HepG2 (cell line): ENCODE measurements at regions not wholly inside any gene's neighbourhood (a gene's known extent, or its start where the extent isn't known, plus 50 kb on each side); places are given as distances from the start of the nearest gene placed in this dataset.

Experiments used
- ESRRA ChIP-seq: sonication (generic); formaldehyde crosslinking; IDR thresholded peaks from 2 replicates; pipeline ENCODE4 v1.5.1; 2020; ENCODE audit warnings: mild to moderate bottlenecking, low read depth, missing genetic modification reagents
- FOXA1 ChIP-seq, 2 experiments: fragments of 450-650 bp in 1 of 2; sonication (generic) in 1 of 2; formaldehyde crosslinking in 1 of 2; IDR thresholded peaks; 2 replicates each; pipeline versions ENCODE4 v1.4.0 to v1.6.1; 2016 to 2020; ENCODE audit warnings: missing genetic modification reagents in 1 of 2
- FOXP1 ChIP-seq, 2 experiments: fragments of 450-650 bp in 1 of 2; IDR thresholded peaks; 2 replicates each; pipeline ENCODE4 v1.6.1; 2017 to 2018; ENCODE audit warnings: antibody characterized with exemption in 1 of 2
- JUNB ChIP-seq: sonication (generic); formaldehyde crosslinking; IDR thresholded peaks from 2 replicates; pipeline ENCODE4 v1.8.0; 2022; ENCODE audit warnings: missing genetic modification reagents, mild to moderate bottlenecking, borderline replicate concordance
- MEIS1 ChIP-seq: sonication (generic); formaldehyde crosslinking; IDR thresholded peaks from 2 replicates; pipeline ENCODE4 v1.9.0; 2021; ENCODE audit warnings: mild to moderate bottlenecking, missing genetic modification reagents, moderate library complexity, borderline replicate concordance
- RBFOX2 ChIP-seq: fragments of 200-400 bp; formaldehyde crosslinking; IDR thresholded peaks from 2 replicates; pipeline ENCODE4 v1.6.1; 2017; ENCODE audit warnings: low read depth, mild to moderate bottlenecking, low read length
- SATB2 ChIP-seq: sonication (generic); formaldehyde crosslinking; IDR thresholded peaks from 2 replicates; pipeline ENCODE4 v1.5.0; 2020; ENCODE audit warnings: missing genetic modification reagents
- SRSF4 ChIP-seq: fragments of 200-400 bp; formaldehyde crosslinking; IDR thresholded peaks from one replicate; pipeline ENCODE4 v1.6.1; 2018; ENCODE audit warnings: mild to moderate bottlenecking, low read depth, low read length, moderate library complexity; ENCODE audit not compliant: poor library complexity, severe bottlenecking
- TMF1 ChIP-seq: sonication (generic); formaldehyde crosslinking; IDR thresholded peaks from 2 replicates; pipeline ENCODE4 v1.8.1; 2022; ENCODE audit warnings: low read depth, missing genetic modification reagents
- ZFY ChIP-seq: sonication (generic); formaldehyde crosslinking; IDR thresholded peaks from 2 replicates; pipeline ENCODE4 v1.4.0; 2020; ENCODE audit warnings: missing genetic modification reagents
- ZNF333 ChIP-seq: sonication (generic); formaldehyde crosslinking; IDR thresholded peaks from 2 replicates; pipeline ENCODE4 v1.4.0; 2020; ENCODE audit warnings: mild to moderate bottlenecking, missing genetic modification reagents, borderline replicate concordance
- ZNF615 ChIP-seq: sonication (generic); formaldehyde crosslinking; IDR thresholded peaks from 2 replicates; pipeline ENCODE4 v1.5.0; 2020; ENCODE audit warnings: mild to moderate bottlenecking, missing genetic modification reagents, borderline replicate concordance
- ZNF792 ChIP-seq: IDR thresholded peaks from 2 replicates; pipeline ENCODE4 v1.6.1; 2016
- ZNF816 ChIP-seq: sonication (generic); formaldehyde crosslinking; IDR thresholded peaks from 2 replicates; pipeline ENCODE4 v1.8.0; 2022; ENCODE audit warnings: missing genetic modification reagents, mild to moderate bottlenecking, borderline replicate concordance
- ZSCAN12 ChIP-seq: sonication (generic); formaldehyde crosslinking; IDR thresholded peaks from 2 replicates; pipeline ENCODE4 v1.9.0; 2021; ENCODE audit warnings: mild to moderate bottlenecking, missing genetic modification reagents
- ZSCAN29 ChIP-seq: sonication (generic); formaldehyde crosslinking; conservative IDR thresholded peaks from 2 replicates; pipeline ENCODE4 v1.4.0; 2020; ENCODE audit warnings: mild to moderate bottlenecking, missing genetic modification reagents
- TF ChIP-seq, protein P1 (sequence below): sonication (generic); formaldehyde crosslinking; IDR thresholded peaks from 2 replicates; pipeline ENCODE4; 2020; ENCODE audit warnings: missing genetic modification reagents, mild to moderate bottlenecking, borderline replicate concordance
- TF ChIP-seq, protein P2 (sequence below): sonication (generic); formaldehyde crosslinking; IDR thresholded peaks from 2 replicates; pipeline ENCODE4 v1.4.0; 2020; ENCODE audit warnings: mild to moderate bottlenecking, missing genetic modification reagents
- TF ChIP-seq, protein P3 (sequence below): fragments of 450-650 bp; IDR thresholded peaks from 2 replicates; pipeline ENCODE4 v1.6.1; 2017; ENCODE audit warnings: mild to moderate bottlenecking
- TF ChIP-seq, protein P4 (sequence below): IDR thresholded peaks from 2 replicates; pipeline ENCODE4 v1.6.1; 2016; ENCODE audit warnings: low read depth, borderline replicate concordance
- TF ChIP-seq, protein P5 (sequence below): sonication (generic); formaldehyde crosslinking; IDR thresholded peaks from 2 replicates; pipeline ENCODE4 v1.8.0; 2022; ENCODE audit warnings: missing genetic modification reagents, mild to moderate bottlenecking, inconsistent platforms, borderline replicate concordance

DNA sequence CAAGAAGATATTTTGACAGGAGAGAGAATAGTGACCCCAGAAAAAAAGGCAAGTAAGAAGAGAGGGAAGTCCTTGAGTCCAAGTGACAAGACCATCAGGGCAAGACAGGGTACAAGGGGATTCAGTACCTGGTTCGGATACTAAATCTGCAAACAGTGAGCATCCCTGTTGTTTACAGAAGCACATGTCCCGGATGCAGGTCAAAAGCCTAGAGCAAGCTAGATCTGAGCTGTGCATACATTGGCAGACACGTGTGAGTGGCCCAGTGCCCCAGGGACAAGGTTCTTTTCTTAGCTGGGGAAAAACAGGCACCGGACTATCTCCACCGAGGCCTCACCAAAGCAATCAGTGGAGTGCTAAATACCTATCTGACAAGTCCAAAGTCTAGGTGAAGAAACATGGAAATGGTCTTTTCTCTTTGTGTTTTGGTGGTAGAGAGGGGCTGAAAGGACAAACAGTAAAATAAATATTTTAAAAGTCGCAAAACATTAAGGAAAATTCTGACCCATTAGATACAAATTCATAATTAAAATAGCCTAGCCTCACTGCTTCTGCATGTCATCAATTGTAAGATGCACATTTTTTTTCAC, 165.2 kb downstream of the SUCLG1 start (continued):
- TF ChIP-seq, protein P1, sequence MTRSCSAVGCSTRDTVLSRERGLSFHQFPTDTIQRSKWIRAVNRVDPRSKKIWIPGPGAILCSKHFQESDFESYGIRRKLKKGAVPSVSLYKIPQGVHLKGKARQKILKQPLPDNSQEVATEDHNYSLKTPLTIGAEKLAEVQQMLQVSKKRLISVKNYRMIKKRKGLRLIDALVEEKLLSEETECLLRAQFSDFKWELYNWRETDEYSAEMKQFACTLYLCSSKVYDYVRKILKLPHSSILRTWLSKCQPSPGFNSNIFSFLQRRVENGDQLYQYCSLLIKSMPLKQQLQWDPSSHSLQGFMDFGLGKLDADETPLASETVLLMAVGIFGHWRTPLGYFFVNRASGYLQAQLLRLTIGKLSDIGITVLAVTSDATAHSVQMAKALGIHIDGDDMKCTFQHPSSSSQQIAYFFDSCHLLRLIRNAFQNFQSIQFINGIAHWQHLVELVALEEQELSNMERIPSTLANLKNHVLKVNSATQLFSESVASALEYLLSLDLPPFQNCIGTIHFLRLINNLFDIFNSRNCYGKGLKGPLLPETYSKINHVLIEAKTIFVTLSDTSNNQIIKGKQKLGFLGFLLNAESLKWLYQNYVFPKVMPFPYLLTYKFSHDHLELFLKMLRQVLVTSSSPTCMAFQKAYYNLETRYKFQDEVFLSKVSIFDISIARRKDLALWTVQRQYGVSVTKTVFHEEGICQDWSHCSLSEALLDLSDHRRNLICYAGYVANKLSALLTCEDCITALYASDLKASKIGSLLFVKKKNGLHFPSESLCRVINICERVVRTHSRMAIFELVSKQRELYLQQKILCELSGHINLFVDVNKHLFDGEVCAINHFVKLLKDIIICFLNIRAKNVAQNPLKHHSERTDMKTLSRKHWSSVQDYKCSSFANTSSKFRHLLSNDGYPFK: 0 out of 2 replicates have a peak, but pooled peaks have one; percentile 36
- TF ChIP-seq FOXP1 (IDR thresholded peaks at IDR 0.05) (peak; percentile 86), FOXP1 (CRISPR knock-in tag; IDR thresholded peaks at IDR 0.05) (peak; percentile 99), ZNF615 (CRISPR knock-in tag) (peak; percentile 82; the same call in 1 of the 2 replicates), ZNF333 (CRISPR knock-in tag) (no peak), FOXA1 (IDR thresholded peaks at IDR 0.05) (peak; percentile 85), FOXA1 (CRISPR knock-in tag; IDR thresholded peaks at IDR 0.05) (peak; percentile 98), ESRRA (peak; percentile 93), ZFY (CRISPR knock-in tag) (peak; percentile 70), RBFOX2 (no peak), ZNF792 (CRISPR knock-in tag) (peak; percentile 96), MEIS1 (CRISPR knock-in tag) (peak; percentile 95), SATB2 (CRISPR knock-in tag) (0 out of 2 replicates have a peak, but pooled peaks have one; percentile 45), TMF1 (CRISPR knock-in tag) (0 out of 2 replicates have a peak, but pooled peaks have one; percentile 69), ZSCAN12 (CRISPR knock-in tag) (no peak), ZNF816 (CRISPR knock-in tag) (no peak; the same call in 1 of the 2 replicates), SRSF4 (no peak), ZSCAN29 (CRISPR knock-in tag) (peak; percentile 94), JUNB (CRISPR knock-in tag) (no peak; the same call in 1 of the 2 replicates)
- TF ChIP-seq, protein P2, sequence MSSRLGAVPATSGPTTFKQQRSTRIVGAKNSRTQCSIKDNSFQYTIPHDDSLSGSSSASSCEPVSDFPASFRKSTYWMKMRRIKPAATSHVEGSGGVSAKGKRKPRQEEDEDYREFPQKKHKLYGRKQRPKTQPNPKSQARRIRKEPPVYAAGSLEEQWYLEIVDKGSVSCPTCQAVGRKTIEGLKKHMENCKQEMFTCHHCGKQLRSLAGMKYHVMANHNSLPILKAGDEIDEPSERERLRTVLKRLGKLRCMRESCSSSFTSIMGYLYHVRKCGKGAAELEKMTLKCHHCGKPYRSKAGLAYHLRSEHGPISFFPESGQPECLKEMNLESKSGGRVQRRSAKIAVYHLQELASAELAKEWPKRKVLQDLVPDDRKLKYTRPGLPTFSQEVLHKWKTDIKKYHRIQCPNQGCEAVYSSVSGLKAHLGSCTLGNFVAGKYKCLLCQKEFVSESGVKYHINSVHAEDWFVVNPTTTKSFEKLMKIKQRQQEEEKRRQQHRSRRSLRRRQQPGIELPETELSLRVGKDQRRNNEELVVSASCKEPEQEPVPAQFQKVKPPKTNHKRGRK: peak; percentile 60; the same call in 1 of the 2 replicates
- TF ChIP-seq, protein P3, sequence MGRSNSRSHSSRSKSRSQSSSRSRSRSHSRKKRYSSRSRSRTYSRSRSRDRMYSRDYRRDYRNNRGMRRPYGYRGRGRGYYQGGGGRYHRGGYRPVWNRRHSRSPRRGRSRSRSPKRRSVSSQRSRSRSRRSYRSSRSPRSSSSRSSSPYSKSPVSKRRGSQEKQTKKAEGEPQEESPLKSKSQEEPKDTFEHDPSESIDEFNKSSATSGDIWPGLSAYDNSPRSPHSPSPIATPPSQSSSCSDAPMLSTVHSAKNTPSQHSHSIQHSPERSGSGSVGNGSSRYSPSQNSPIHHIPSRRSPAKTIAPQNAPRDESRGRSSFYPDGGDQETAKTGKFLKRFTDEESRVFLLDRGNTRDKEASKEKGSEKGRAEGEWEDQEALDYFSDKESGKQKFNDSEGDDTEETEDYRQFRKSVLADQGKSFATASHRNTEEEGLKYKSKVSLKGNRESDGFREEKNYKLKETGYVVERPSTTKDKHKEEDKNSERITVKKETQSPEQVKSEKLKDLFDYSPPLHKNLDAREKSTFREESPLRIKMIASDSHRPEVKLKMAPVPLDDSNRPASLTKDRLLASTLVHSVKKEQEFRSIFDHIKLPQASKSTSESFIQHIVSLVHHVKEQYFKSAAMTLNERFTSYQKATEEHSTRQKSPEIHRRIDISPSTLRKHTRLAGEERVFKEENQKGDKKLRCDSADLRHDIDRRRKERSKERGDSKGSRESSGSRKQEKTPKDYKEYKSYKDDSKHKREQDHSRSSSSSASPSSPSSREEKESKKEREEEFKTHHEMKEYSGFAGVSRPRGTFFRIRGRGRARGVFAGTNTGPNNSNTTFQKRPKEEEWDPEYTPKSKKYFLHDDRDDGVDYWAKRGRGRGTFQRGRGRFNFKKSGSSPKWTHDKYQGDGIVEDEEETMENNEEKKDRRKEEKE: no peak
- TF ChIP-seq, protein P4, sequence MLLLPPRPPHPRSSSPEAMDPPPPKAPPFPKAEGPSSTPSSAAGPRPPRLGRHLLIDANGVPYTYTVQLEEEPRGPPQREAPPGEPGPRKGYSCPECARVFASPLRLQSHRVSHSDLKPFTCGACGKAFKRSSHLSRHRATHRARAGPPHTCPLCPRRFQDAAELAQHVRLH (CRISPR knock-in tag): peak; percentile 87; the same call in 1 of the 2 replicates
- TF ChIP-seq, protein P5, sequence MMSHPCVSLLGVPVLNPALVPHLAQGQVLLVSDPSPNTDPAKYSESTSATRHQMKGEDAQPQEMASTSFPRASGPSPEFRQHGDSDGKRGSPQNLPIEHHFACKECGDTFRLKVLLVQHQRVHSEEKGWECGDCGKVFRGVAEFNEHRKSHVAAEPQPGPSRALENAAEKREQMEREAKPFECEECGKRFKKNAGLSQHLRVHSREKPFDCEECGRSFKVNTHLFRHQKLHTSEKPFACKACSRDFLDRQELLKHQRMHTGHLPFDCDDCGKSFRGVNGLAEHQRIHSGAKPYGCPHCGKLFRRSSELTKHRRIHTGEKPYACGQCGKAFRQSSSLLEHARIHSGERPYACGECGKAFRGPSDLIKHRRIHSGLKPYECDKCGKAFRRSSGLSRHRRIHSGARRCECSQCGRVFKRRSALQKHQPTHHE (CRISPR knock-in tag): no peak
